Naive B cell (primary cell): ENCODE measurements at regions not wholly inside any gene's neighbourhood (a gene's known extent, or its start where the extent isn't known, plus 50 kb on each side); places are given as distances from the start of the nearest gene placed in this dataset.

ENCODE experiments used
- ATAC-seq, 2 donors: fragments of 150-1000 bp; cut with Tn5 transposase; 2 replicates each; pipeline ENCODE4 v1.10.0; 2021; ENCODE audit warnings: low read depth in 2 of 2, mild to moderate bottlenecking in 2 of 2, moderate library complexity in 2 of 2
- DNase-seq: peaks from one replicate; pipeline ENCODE4 v3.0.0; 2022
- H3K27ac Mint-ChIP-seq, 6 donors: one replicate each; pipeline ENCODE4 v1.8.0; 2020 to 2022; ENCODE audit warnings: mild to moderate bottlenecking in 6 of 6, mixed read lengths in 6 of 6, moderate library complexity in 5 of 6, inconsistent platforms in 2 of 6
- H3K27me3 Mint-ChIP-seq, 3 donors: one replicate each; pipeline ENCODE4 v1.8.0; 2021 to 2022; ENCODE audit warnings: mixed read lengths in 3 of 3, mild to moderate bottlenecking in 1 of 3
- H3K36me3 Mint-ChIP-seq, 2 donors: one replicate each; pipeline ENCODE4 v1.8.0; 2020 to 2022; ENCODE audit warnings: mixed read lengths in 2 of 2, inconsistent platforms in 1 of 2, mild to moderate bottlenecking in 1 of 2
- H3K4me1 Mint-ChIP-seq, 3 donors: one replicate each; pipeline ENCODE4 v1.8.0; 2020 to 2022; ENCODE audit warnings: mixed read lengths in 3 of 3, inconsistent platforms in 1 of 3, mild to moderate bottlenecking in 1 of 3, moderate library complexity in 1 of 3
- H3K4me3 Mint-ChIP-seq, 8 donors: one replicate each; pipeline ENCODE4 v1.8.0; 2020 to 2022; ENCODE audit warnings: mild to moderate bottlenecking in 8 of 8, mixed read lengths in 8 of 8, moderate library complexity in 8 of 8, inconsistent platforms in 2 of 8
- H3K9me3 Mint-ChIP-seq, 7 donors: one replicate each; pipeline ENCODE4 v1.8.0; 2020 to 2022; ENCODE audit warnings: mixed read lengths in 7 of 7, mild to moderate bottlenecking in 5 of 7, inconsistent platforms in 2 of 7, moderate library complexity in 1 of 7

DNA sequence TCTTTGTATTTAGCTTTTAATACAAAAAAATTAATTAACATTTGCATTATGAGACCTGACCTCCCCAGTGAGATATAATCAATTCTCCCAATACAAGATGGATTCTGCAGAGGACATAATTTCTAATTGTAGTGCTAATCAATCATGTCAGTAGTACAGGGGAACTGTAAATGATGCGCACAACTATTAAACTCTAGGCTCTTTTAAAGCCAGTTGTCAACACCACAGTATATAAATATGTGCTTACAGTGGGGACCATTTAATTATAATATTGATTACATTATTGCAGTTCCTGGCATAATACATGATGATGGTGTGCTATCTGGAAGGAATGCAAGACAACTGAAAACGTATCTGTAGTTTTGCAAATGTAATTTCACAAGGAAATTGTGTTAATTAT, 285.6 kb upstream of the EPHA4 start:
- Mint-ChIP-seq H3K36me3 (no peaks in the 10 kb centered on the region), H3K4me1 (no peaks in the 10 kb centered on the region), H3K9me3 (peaks cover 0 to 12% (median 5%) of the 10 kb centered on the region in 7 donors), H3K27ac (no peak overlapping the region), H3K27me3 (no peaks in the 10 kb centered on the region), H3K4me3 (no peak overlapping the region)
- ATAC-seq (no peak), DNase-seq (no peak)

DNA sequence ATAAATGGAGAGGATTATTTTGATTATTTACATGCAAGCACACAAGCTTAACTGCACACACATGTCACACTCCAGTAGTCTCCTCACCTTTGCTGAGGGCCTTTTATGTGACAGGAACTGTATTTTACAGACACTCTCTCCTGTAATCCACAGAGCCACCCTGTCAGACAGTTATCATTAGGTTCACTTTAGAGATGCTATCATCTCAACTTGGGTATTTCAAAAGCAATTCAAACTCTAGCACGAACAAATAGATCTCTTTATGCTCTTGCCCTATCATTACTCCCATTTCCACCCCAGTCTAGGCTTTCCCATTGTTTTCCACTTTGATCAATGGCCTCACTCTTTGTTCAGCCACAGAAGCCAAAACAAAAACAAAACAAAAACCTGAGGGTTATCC, 281.2 kb upstream of the EPHA4 start:
- H3K27ac Mint-ChIP-seq, result no peak overlapping the region
- H3K4me1 Mint-ChIP-seq, result no peaks in the 10 kb centered on the region
- no peaks in the 10 kb centered on the region for H3K36me3 Mint-ChIP-seq
- H3K27me3 Mint-ChIP-seq, result no peaks in the 10 kb centered on the region
- peaks cover 0 to 5% (median 1%) of the 10 kb centered on the region in 7 donors for H3K9me3 Mint-ChIP-seq
- ATAC-seq, result no peak
- DNase-seq, result no peak
- H3K4me3 Mint-ChIP-seq, result no peak overlapping the region

DNA sequence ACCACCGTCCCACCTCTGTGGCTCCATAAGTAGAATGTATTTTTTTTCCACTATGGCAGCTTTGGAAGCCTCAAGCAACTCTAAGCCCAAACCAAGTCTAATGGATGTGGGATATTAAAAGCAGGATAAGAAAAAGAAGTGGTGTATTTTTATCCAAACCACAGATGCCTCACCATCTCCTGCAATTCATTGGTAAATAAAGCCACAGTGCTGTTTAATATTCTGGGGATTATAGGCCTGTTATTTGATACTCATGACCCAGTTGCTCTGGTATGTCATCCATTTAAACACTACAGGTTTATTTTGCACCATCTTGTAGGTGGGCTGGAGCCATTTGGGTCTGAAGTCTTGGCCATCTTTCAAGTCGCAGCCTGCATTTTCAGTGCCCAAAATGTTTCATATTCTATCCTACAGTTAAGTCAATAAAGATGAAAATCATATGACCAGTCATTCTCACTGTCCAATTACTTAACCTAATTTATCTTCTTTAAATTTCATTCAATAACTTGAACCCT, 279.5 kb upstream of the EPHA4 start:
- ATAC-seq (no peak), DNase-seq (no peak)
- H3K27ac Mint-ChIP-seq, result no peak overlapping the region
- no peak overlapping the region for H3K4me3 Mint-ChIP-seq
- H3K4me1 Mint-ChIP-seq, result no peaks in the 10 kb centered on the region
- H3K36me3 Mint-ChIP-seq, result no peaks in the 10 kb centered on the region
- peaks cover 0 to 5% (median 2%) of the 10 kb centered on the region in 7 donors for H3K9me3 Mint-ChIP-seq
- H3K27me3 Mint-ChIP-seq, result no peaks in the 10 kb centered on the region

DNA sequence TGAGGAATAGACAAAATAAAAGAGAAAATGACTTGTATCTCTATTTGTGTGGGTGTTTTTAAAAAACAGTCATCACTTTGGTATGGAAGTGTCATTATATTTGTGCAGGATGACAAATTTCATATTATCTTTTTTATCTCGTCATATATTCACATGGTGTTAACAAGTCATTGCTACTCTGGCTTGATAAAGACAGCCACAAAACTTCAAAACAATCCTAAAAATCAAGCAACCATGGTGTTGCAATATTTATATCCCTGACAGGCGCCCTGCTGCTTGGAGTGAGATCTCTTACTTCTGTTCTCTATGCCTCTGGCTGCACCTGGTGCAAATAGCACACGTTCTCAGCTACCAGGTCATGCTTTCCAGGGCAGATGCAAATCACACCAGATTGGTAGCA, 278.0 kb upstream of the EPHA4 start:
- no peaks in the 10 kb centered on the region for H3K4me1 Mint-ChIP-seq
- no peaks in the 10 kb centered on the region for H3K27me3 Mint-ChIP-seq
- ATAC-seq (no peak), DNase-seq (no peak)
- H3K27ac Mint-ChIP-seq, result no peak overlapping the region
- H3K9me3 Mint-ChIP-seq, result peaks cover 0 to 5% (median 0%) of the 10 kb centered on the region in 7 donors
- H3K36me3 Mint-ChIP-seq, result no peaks in the 10 kb centered on the region
- H3K4me3 Mint-ChIP-seq, result no peak overlapping the region

DNA sequence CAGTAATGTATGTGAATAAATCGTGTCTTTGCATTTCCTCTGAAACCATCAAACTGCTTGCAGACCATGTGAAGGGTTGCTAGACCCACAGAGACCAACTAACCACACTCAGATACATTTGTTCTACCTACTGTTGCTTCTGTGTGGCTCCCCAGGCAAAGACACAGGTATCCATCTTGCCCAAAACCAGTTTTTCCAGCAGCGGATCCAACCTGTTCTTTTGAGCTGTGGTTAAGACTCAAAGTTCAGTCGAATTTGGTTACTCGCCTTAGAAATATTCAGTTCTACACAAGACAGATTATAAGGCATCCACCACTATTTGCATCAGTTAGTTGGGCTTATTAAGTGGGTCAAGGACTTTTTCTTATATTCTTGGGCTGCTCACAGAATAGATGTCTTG, 276.2 kb upstream of the EPHA4 start:
- ATAC-seq (no peak), DNase-seq (no peak)
- Mint-ChIP-seq H3K36me3 (no peaks in the 10 kb centered on the region), H3K27me3 (no peaks in the 10 kb centered on the region), H3K27ac (no peak overlapping the region), H3K4me3 (no peak overlapping the region), H3K4me1 (no peaks in the 10 kb centered on the region), H3K9me3 (peaks cover 0 to 5% (median 0%) of the 10 kb centered on the region in 7 donors)

DNA sequence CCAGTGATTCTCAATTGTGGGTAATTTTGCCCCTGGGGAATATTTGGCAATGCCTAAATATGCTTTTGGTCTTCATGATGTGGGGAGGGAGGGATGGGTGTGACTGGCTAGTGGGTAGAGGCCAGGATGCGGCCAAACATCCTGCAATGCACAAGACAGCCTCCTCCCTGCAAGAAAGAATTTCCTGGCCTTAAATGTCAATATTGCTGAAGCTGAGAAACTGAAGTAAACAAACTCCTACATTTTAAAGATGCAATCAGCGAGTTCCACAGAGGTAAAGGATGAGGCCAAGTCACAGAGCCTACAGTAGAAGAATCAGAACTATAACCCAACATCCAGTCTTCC, 272.9 kb upstream of the EPHA4 start:
- no peaks in the 10 kb centered on the region for H3K27me3 Mint-ChIP-seq
- H3K27ac Mint-ChIP-seq, result no peak overlapping the region
- no peaks in the 10 kb centered on the region for H3K36me3 Mint-ChIP-seq
- ATAC-seq (no peak), DNase-seq (no peak)
- H3K9me3 Mint-ChIP-seq, result peaks cover 0 to 4% (median 0%) of the 10 kb centered on the region in 7 donors
- no peaks in the 10 kb centered on the region for H3K4me1 Mint-ChIP-seq
- H3K4me3 Mint-ChIP-seq, result no peak overlapping the region

DNA sequence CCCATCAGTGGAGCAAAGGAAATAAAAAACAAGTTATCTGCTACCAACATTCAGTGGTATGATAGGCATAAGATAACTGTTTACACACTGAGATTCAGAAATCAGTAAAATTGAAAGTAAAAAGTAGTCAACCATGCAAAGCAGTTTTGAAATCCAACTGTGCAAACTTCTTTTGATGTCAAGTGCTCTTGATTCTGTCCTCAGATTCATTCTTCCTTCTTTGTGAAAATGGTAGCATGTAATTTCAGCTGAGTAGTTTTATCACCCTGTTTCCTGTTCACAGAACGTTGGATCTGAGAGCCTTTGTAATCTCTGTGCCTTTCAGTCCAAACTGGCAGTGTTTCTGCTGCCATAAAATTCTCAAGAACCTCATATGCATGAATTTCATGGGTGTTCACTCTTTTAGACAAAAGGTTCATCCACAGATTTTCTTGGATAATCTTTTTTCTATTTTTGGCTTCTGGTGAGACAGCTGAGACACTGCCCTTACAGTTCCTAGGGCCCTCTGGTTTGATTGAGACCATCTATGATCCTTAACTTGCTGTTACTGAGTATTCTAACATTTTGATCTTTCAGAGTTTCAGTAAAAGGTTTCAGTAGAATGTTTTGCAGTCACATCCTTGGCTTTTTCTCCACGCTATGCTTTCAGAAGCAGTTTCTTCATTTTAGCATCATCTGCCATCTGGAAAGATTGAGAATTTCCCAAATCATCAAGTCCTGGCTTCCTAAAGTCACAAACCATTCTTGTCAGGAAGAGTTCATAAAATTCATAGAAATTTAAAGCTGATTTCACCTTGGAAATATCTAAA, 272.3 kb upstream of the EPHA4 start:
- no peaks in the 10 kb centered on the region for H3K36me3 Mint-ChIP-seq
- H3K9me3 Mint-ChIP-seq, result peaks cover 0 to 4% (median 0%) of the 10 kb centered on the region in 7 donors
- DNase-seq (no peak), ATAC-seq (no peak)
- no peaks in the 10 kb centered on the region for H3K4me1 Mint-ChIP-seq
- no peak overlapping the region for H3K4me3 Mint-ChIP-seq
- no peaks in the 10 kb centered on the region for H3K27me3 Mint-ChIP-seq
- no peak overlapping the region for H3K27ac Mint-ChIP-seq

DNA sequence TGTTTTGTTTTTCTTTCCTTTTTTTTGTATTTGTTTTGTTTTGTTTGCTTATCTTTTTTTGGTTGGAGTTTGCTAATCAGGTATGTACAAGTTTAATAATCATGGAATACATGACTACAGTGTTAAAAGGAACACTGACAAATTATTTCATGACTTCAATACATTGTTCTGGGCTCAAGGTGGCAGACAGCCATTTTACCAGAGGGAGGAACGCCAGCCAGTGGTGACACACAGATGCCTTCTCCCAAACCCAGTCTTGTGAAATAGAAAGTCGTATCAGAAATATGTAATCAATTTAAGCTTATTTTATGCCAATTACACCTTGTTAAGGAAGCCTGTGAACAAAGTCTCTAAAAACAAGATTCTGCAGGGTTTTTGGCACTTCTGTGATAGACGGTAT, 264.0 kb upstream of the EPHA4 start:
- H3K9me3 Mint-ChIP-seq, result peaks cover 1 to 7% (median 3%) of the 10 kb centered on the region in 7 donors
- no peaks in the 10 kb centered on the region for H3K36me3 Mint-ChIP-seq
- ATAC-seq (no peak), DNase-seq (no peak)
- no peaks in the 10 kb centered on the region for H3K4me1 Mint-ChIP-seq
- H3K4me3 Mint-ChIP-seq, result no peak overlapping the region
- H3K27me3 Mint-ChIP-seq, result no peaks in the 10 kb centered on the region
- H3K27ac Mint-ChIP-seq, result no peak overlapping the region

DNA sequence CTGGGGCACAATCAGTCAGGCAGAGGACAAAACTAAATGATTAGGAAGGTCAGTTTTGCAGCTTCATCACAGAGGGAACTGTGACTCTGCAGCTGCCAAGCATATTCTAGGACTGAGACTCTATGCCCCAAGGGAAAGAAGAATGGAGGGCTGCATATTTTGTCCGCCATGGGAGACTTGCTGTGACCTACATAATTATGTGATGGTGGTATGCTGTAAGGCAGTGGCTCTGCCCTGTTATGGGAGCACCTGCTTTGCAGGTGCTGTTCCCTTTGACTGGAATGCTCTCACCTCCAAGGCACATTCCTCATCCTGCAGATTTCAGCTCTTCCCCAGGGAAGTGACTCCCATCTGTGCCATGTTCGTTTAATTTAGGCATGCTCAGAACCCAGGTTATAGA, 261.9 kb upstream of the EPHA4 start:
- no peaks in the 10 kb centered on the region for H3K36me3 Mint-ChIP-seq
- H3K4me3 Mint-ChIP-seq, result no peak overlapping the region
- no peak for ATAC-seq
- no peaks in the 10 kb centered on the region for H3K4me1 Mint-ChIP-seq
- H3K9me3 Mint-ChIP-seq, result peaks cover 1 to 8% (median 3%) of the 10 kb centered on the region in 7 donors
- H3K27ac Mint-ChIP-seq, result no peak overlapping the region
- H3K27me3 Mint-ChIP-seq, result no peaks in the 10 kb centered on the region
- no peak for DNase-seq

DNA sequence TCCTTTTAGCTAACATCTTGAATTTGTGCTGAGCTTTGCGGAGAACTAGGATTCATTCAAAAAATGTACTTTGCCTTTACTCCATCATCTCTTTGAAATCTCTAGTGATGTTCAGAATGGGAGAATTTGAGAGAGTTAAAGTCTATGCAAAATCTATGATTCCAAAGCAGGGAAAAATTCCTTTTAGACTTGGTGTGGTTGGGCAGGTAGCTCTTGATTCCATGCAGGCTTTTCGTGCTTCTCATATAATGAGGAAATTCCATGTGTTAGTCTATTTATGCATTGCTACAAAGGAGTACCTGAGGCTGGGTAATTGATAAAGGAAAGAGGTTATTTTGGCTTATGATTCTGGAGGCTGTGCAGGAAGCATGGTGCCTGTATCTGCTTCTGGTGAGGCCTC, 258.9 kb upstream of the EPHA4 start:
- ATAC-seq (no peak), DNase-seq (no peak)
- H3K4me3 Mint-ChIP-seq, result no peak overlapping the region
- no peaks in the 10 kb centered on the region for H3K36me3 Mint-ChIP-seq
- H3K4me1 Mint-ChIP-seq, result no peaks in the 10 kb centered on the region
- no peaks in the 10 kb centered on the region for H3K27me3 Mint-ChIP-seq
- H3K9me3 Mint-ChIP-seq, result peaks cover 1 to 17% (median 4%) of the 10 kb centered on the region in 7 donors
- peak overlapping the region in 1 of 6 donors; percentile 33 for H3K27ac Mint-ChIP-seq

DNA sequence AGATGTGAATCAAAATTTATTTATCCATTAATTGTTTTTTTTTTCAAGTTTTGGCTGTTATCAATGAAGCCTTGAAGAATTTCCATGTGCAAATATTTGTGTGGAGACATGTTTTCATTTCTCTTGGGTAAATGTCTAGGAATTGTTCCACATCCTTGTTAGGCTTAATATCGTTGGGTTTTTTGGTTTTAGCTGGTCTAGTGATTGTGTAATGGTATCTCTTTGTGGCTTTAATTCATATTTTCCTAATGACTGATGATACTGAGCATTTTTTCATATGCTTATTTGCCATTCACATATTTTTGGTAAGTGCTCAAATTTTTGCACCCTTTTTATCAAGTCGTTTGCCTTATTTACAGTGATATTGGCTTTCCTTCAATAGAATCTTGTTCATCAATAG, 250.3 kb upstream of the EPHA4 start:
- Mint-ChIP-seq H3K27me3 (no peaks in the 10 kb centered on the region), H3K4me3 (no peak overlapping the region)

DNA sequence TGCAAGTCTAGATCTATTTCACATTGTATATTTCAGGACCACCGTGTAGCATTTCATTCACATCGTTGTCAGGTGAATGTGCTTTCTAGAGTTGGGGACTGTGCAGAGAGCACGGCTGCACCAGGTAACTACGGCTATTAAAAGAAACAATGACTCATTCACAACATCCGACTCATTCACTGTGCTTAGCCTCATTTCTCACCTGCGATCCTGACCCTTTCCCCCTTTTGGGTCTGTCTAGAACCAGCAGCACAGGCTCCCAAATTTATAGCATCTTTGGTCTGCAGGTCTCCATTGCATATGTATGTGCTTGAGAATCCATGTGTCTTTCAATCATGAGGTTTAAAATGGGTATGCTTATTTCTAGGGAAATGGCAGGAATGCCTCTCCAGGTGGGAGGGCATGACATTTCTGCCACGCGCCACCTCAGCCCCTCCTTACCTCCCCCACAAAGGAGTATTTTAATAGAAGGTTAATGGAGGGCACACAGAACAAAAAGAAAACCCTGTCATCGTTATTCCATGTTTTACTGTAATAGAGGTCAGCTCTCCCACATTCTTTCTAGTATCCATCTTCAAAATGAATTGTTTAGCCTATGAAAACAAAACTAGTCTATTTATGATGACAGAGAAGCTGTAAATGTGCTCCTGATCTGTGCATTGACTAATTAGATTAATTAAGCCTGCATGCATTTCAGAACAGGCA, 246.7 kb upstream of the EPHA4 start:
- no peak overlapping the region for H3K27ac Mint-ChIP-seq
- H3K9me3 Mint-ChIP-seq, result peaks cover 0 to 12% (median 3%) of the 10 kb centered on the region in 7 donors
- no peak for DNase-seq
- no peak overlapping the region for H3K4me3 Mint-ChIP-seq
- H3K4me1 Mint-ChIP-seq, result no peaks in the 10 kb centered on the region
- no peak for ATAC-seq
- no peaks in the 10 kb centered on the region for H3K27me3 Mint-ChIP-seq
- H3K36me3 Mint-ChIP-seq, result no peaks in the 10 kb centered on the region

More for the DNA sequence above, 250.3 kb upstream of the EPHA4 start:
- Mint-ChIP-seq H3K36me3 (no peaks in the 10 kb centered on the region), H3K27ac (no peak overlapping the region), H3K9me3 (peaks cover 0 to 7% (median 2%) of the 10 kb centered on the region in 7 donors), H3K4me1 (no peaks in the 10 kb centered on the region)
- ATAC-seq (no peak), DNase-seq (no peak)

DNA sequence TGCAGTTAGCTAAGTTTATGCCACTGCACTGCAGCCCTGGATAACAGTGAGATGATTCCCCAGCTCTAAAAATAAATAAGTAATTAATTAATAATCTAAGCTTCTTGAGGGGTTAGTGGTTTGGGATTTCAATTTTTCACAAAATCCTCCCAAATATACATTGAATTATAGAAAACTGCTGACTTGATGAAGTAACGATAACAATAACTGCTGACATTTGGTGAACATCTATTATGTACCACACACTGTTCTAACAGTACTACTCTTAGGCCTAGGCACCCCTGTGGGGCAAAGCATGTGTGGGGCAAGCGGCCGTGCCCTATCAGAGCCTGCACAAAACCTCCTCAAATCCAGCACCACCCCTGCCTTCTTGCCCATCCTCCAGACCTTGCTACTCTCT, 245.8 kb upstream of the EPHA4 start:
- H3K36me3 Mint-ChIP-seq, result no peaks in the 10 kb centered on the region
- no peak overlapping the region for H3K4me3 Mint-ChIP-seq
- H3K27me3 Mint-ChIP-seq, result no peaks in the 10 kb centered on the region
- H3K27ac Mint-ChIP-seq, result no peak overlapping the region
- no peaks in the 10 kb centered on the region for H3K4me1 Mint-ChIP-seq
- DNase-seq (no peak), ATAC-seq (no peak)
- H3K9me3 Mint-ChIP-seq, result peaks cover 0 to 14% (median 3%) of the 10 kb centered on the region in 7 donors

DNA sequence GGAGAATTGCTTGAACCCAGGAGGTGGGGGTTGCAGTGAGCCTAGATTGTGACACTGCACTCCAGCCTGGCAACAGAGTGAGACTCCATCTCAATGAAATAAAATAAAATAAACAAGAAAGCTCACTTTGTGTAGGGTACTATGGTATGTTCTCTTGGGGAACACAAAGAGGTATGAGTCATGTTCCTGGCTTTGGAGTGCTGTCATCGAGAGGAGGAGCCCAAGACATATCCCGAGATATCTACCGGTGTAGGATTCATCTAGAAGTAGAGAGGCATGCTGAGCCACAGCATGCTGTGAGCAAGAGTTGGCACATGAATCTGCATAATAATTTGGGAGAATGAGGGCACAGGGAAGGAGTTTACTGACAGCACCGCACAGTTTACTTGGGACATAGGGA, 244.9 kb upstream of the EPHA4 start:
- ATAC-seq (no peak), DNase-seq (no peak)
- H3K36me3 Mint-ChIP-seq, result no peaks in the 10 kb centered on the region
- H3K4me3 Mint-ChIP-seq, result no peak overlapping the region
- no peak overlapping the region for H3K27ac Mint-ChIP-seq
- no peaks in the 10 kb centered on the region for H3K4me1 Mint-ChIP-seq
- no peaks in the 10 kb centered on the region for H3K27me3 Mint-ChIP-seq
- H3K9me3 Mint-ChIP-seq, result peaks cover 0 to 14% (median 3%) of the 10 kb centered on the region in 7 donors
